Small intestine (tissue), 7 donors: ENCODE measurements at regions not wholly inside any gene's neighbourhood (a gene's known extent, or its start where the extent isn't known, plus 50 kb on each side); places are given as distances from the start of the nearest gene placed in this dataset.

Source experiments
- DNase-seq, 2 donors: peaks; one replicate each; pipeline versions ENCODE4 v3.0.0 to v3.0.0-alpha.2; 2013
- FAIRE-seq: peaks from 2 replicates; lab custom pipeline; 2012; peaks lifted over from hg19 to GRCh38; lab: Jason Lieb, UNC
- H3K27ac ChIP-seq, 3 donors: one replicate each; pipeline ENCODE4 v1.5.1; 2013; ENCODE audit warnings: low read length in 2 of 3, mild to moderate bottlenecking in 2 of 3, control low read depth in 1 of 3, inconsistent platforms in 1 of 3, low read depth in 1 of 3, moderate library complexity in 1 of 3
- H3K27me3 ChIP-seq, 3 donors: one replicate each; pipeline ENCODE4 v1.6.1; 2013; ENCODE audit warnings: low read length in 3 of 3, inconsistent platforms in 1 of 3; ENCODE audit not compliant: control insufficient read depth in 3 of 3, insufficient read depth in 3 of 3
- H3K36me3 ChIP-seq, 3 donors: one replicate each; pipeline ENCODE4 v1.6.1; 2013; ENCODE audit warnings: low read length in 3 of 3, inconsistent platforms in 1 of 3, low read depth in 1 of 3, mild to moderate bottlenecking in 1 of 3, moderate library complexity in 1 of 3; ENCODE audit not compliant: control insufficient read depth in 3 of 3, insufficient read depth in 2 of 3
- H3K4me1 ChIP-seq, 3 donors: one replicate each; pipeline ENCODE4 v1.6.1; 2013; ENCODE audit warnings: low read length in 2 of 3, inconsistent platforms in 1 of 3, low read depth in 1 of 3, mild to moderate bottlenecking in 1 of 3, moderate library complexity in 1 of 3; ENCODE audit not compliant: control insufficient read depth in 3 of 3, insufficient read depth in 2 of 3
- H3K4me3 ChIP-seq, 3 donors: one replicate each; pipeline ENCODE4 v1.5.1; 2013; ENCODE audit warnings: low read length in 3 of 3, control low read depth in 1 of 3, inconsistent platforms in 1 of 3, low read depth in 1 of 3, mild to moderate bottlenecking in 1 of 3, moderate library complexity in 1 of 3
- H3K9me3 ChIP-seq, 2 donors: one replicate each; pipeline ENCODE4 v1.6.1; 2013; ENCODE audit warnings: low read depth in 1 of 2, low read length in 1 of 2; ENCODE audit not compliant: control insufficient read depth in 2 of 2, insufficient read depth in 1 of 2
- WGBS, 3 donors: extraction: QIAGEN DNeasy Blood & Tissue Kit; methylation state at CpG; one replicate each; pipeline ENCODE4 v1.1.7; 2013; 5-methylcytosine and 5-hydroxymethylcytosine counted together
- donor health status: healthy with polysubstance abuse.
- donor health status: control.
- donor health status: control.
- donor health status: Bipolar disorder and iron deficiency.
- donor health status: healthy.

DNA sequence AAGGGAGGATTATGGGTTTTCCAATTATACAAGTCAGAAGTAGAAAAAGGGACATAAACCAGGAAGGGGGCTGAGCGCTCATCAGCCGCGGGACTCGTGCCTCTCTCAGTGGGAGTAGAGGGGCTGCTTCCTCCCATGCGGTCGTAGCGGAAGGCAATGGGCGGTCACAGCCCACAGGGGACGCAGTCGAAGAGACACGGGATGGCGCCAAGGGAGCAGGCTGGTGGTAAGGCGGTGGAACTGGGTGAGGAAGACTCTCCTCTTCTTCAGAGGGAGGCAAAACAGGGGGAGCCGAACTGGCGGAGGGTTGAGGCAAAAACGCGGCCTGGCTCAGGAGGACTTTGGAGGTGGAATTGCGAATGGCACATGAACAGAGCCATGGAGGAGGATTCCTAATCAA lies 677.7 kb downstream of the TMEM121 start:
- no peak overlapping the region for H3K27ac ChIP-seq
- H3K27me3 ChIP-seq = no peaks in the 10 kb centered on the region
- WGBS, 3 donors = 83 to 92% (median 92%) methylated on average over 17 to 18 of the region's 18 CpGs
- H3K4me3 ChIP-seq = no peak overlapping the region
- DNase-seq = no peak
- H3K36me3 ChIP-seq = no peaks in the 10 kb centered on the region
- peaks cover 0 to 65% of the 10 kb centered on the region in 2 donors for H3K9me3 ChIP-seq
- H3K4me1 ChIP-seq = no peaks in the 10 kb centered on the region
- no peak for FAIRE-seq

GRCh38 chr14:106207316-106207715 lies 680.9 kb downstream of the TMEM121 start:
- DNase-seq (no peak), FAIRE-seq (no peak)
- peaks cover 0 to 2% (median 0%) of the 10 kb centered on the region in 3 donors for H3K27me3 ChIP-seq
- no peaks in the 10 kb centered on the region for H3K4me1 ChIP-seq
- H3K36me3 ChIP-seq = no peaks in the 10 kb centered on the region
- 18 to 53% (median 36%) methylated on average over 1 of the region's 1 CpG for WGBS, 3 donors
- H3K4me3 ChIP-seq = no peak overlapping the region
- peaks cover 0 to 48% of the 10 kb centered on the region in 2 donors for H3K9me3 ChIP-seq
- no peak overlapping the region for H3K27ac ChIP-seq

DNA sequence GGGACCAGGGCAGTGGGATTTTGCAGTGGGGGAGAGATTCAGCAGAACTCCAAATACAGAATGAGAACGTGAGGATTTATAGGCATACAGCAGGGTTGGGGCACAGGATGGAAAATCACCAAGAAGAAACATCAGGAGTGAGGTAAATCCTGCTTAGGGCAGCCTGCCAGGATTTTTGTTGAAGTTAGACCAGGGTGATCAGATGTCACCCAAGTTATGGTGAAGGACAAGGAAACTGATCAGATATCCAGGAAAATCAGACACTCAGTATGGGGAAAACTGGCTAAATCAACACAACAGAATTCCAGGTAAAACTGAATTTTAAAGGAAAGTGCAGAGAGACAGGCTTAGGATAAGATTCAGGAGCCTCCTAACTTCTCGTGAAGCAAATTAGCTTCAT lies 682.4 kb downstream of the TMEM121 start:
- DNase-seq (no peak), FAIRE-seq (no peak)
- peaks cover 0 to 41% of the 10 kb centered on the region in 2 donors for H3K9me3 ChIP-seq
- H3K27me3 ChIP-seq = peaks cover 0 to 2% (median 0%) of the 10 kb centered on the region in 3 donors
- H3K27ac ChIP-seq = no peak overlapping the region
- 35 to 48% (median 41%) methylated on average over 2 of the region's 2 CpGs for WGBS, 3 donors
- no peaks in the 10 kb centered on the region for H3K4me1 ChIP-seq
- H3K36me3 ChIP-seq = no peaks in the 10 kb centered on the region
- no peak overlapping the region for H3K4me3 ChIP-seq

DNA sequence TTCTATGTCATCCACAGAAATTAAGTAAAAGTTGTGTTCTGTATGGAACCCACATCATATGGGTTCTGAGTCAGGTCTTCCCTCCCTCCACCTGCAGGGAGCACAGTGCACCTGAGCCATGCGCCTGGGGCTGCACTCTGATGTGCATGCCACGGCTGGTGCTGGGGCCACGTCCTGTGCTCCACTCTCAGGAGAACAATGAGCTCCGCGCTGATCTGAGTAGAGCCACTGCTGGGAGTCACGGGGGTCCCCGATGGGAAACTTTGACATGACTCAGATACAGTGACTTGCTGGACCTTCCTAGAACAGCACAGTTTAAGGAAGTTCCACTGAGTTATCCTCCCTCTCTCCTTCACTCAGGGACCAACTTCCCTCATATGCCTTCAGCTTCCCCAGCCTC lies 683.4 kb downstream of the TMEM121 start:
- H3K9me3 ChIP-seq = peaks cover 0 to 40% of the 10 kb centered on the region in 2 donors
- H3K4me3 ChIP-seq = no peak overlapping the region
- no peaks in the 10 kb centered on the region for H3K4me1 ChIP-seq
- no peak overlapping the region for H3K27ac ChIP-seq
- DNase-seq (no peak), FAIRE-seq (no peak)
- H3K36me3 ChIP-seq = no peaks in the 10 kb centered on the region
- H3K27me3 ChIP-seq = peaks cover 0 to 2% (median 0%) of the 10 kb centered on the region in 3 donors
- WGBS, 3 donors = 49 to 62% (median 61%) methylated on average over 7 of the region's 7 CpGs

DNA sequence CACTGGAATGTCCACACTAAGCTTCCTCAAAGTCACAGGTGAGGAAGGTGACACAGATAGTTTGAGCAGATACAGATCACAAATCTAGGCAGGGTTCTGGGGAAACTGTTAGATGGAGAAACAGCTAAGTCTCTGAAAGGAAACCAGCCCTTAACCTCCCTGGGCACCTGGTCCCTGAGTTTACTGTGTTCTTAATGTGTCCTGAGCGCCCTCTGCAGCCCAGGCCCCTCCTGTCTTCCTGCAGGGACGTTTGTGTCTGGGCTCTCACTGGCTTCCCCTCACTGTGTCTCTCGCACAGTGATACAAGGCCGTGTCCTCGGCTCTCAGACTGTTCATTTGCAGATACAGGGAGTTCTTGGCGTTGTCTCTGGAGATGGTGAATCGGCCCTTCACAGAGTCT lies 684.3 kb downstream of the TMEM121 start:
- FAIRE-seq = no peak
- H3K9me3 ChIP-seq = peaks cover 0 to 34% of the 10 kb centered on the region in 2 donors

GRCh38 chr14:106211334-106211900 lies 685.0 kb downstream of the TMEM121 start:
- H3K27me3 ChIP-seq = peaks cover 0 to 2% (median 0%) of the 10 kb centered on the region in 3 donors
- DNase-seq = no peak
- H3K4me3 ChIP-seq = no peak overlapping the region
- H3K4me1 ChIP-seq = no peaks in the 10 kb centered on the region
- H3K9me3 ChIP-seq = peaks cover 0 to 28% of the 10 kb centered on the region in 2 donors
- WGBS, 3 donors = 46 to 58% (median 55%) methylated on average over 7 of the region's 7 CpGs
- no peak for FAIRE-seq
- no peaks in the 10 kb centered on the region for H3K36me3 ChIP-seq
- no peak overlapping the region for H3K27ac ChIP-seq

More for the DNA sequence above, 684.3 kb downstream of the TMEM121 start:
- 34 to 53% (median 43%) methylated on average over 7 of the region's 7 CpGs for WGBS, 3 donors
- no peak for DNase-seq
- Histone ChIP-seq H3K4me1 (no peaks in the 10 kb centered on the region), H3K36me3 (no peaks in the 10 kb centered on the region), H3K4me3 (no peak overlapping the region), H3K27me3 (peaks cover 0 to 2% (median 0%) of the 10 kb centered on the region in 3 donors), H3K27ac (no peak overlapping the region)

GRCh38 chr14:106215229-106215628 lies 688.8 kb downstream of the TMEM121 start:
- Histone ChIP-seq H3K27me3 (peaks cover 0 to 2% (median 0%) of the 10 kb centered on the region in 3 donors), H3K4me3 (no peak overlapping the region), H3K27ac (no peak overlapping the region), H3K36me3 (no peaks in the 10 kb centered on the region), H3K9me3 (peaks cover 0 to 23% of the 10 kb centered on the region in 2 donors), H3K4me1 (no peaks in the 10 kb centered on the region)
- WGBS, 3 donors = 30 to 44% (median 42%) methylated on average over 2 of the region's 2 CpGs
- DNase-seq (no peak), FAIRE-seq (no peak)

DNA sequence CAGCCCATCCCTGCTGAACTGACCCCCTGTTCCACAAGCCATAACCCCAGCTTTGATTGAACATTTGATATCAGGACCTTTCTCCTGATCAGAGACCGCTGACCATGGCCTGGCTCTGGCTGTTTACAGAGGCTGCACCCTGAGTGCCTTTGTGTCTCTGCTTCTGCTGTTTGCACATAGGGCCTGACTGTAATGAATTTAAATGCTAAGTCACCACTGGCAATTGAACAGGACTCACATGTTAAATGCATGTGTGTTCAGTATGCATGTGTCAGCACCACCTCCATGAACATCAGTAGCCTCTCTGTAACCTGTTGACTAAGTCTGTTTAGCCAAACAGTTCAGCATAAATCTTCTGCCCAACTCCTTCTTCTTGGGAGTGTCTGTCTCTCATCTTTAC lies 690.3 kb downstream of the TMEM121 start:
- Histone ChIP-seq H3K36me3 (no peaks in the 10 kb centered on the region), H3K9me3 (peaks cover 0 to 14% of the 10 kb centered on the region in 2 donors), H3K27me3 (no peaks in the 10 kb centered on the region), H3K27ac (no peak overlapping the region), H3K4me1 (no peaks in the 10 kb centered on the region), H3K4me3 (no peak overlapping the region)
- no peak for DNase-seq
- no peak for FAIRE-seq
- WGBS, 3 donors = 52 to 65% (median 54%) methylated on average over 1 of the region's 1 CpG

DNA sequence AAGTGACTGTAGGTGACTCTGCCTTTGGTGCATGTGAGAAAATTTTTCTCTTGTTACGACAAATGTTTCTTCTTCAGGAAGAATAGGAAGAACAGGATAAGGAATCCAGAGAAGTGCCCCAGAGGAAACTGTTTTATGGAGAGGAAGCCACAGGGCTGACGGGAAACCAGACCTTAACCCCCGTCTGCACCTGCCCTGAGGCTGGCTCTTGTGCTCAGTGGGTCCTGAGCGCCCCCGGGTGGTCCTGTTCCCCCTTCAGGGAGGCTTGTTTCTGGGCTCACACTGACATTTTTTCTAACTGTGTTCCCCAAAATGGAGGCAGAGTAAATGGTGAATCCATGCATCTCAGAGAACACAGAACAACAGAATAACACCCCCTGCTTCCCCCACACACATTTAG lies 691.8 kb downstream of the TMEM121 start:
- no peak for FAIRE-seq
- Histone ChIP-seq H3K9me3 (peaks cover 0 to 12% of the 10 kb centered on the region in 2 donors), H3K4me1 (no peaks in the 10 kb centered on the region), H3K4me3 (no peak overlapping the region), H3K36me3 (no peaks in the 10 kb centered on the region), H3K27ac (no peak overlapping the region), H3K27me3 (no peaks in the 10 kb centered on the region)
- 30 to 48% (median 36%) methylated on average over 5 of the region's 5 CpGs for WGBS, 3 donors
- no peak for DNase-seq
